ENCODE measurements at regions not wholly inside any gene's neighbourhood (a gene's known extent, or its start where the extent isn't known, plus 50 kb on each side); places are given as distances from the start of the nearest gene placed in this dataset.
"Not testable (repeated sequence)": the region's sequence is repeated elsewhere in the genome, so short reads cannot be mapped to it uniquely, and the experiment has no call there.

GRCh38 chr14:105616802-105617192 is 90.4 kb downstream of the TMEM121 start:
- intact Hi-C loops (cut with micrococcal nuclease; ENCODE audit: unreplicated experiment) = loop anchor here (5.0 kb wide), 1 partner anchor 146 kb away; no protein-coding TSS in a partner anchor
- BruUV-seq (replicated peaks) = no TSS peak
- DNase-seq (ENCODE audit: low spot score) = no peak
- ChIA-PET POLR2A (ENCODE audit: low non-redundant PET) (no interaction called here), CTCF (no interaction called here)
- H3K4me1 ChIP-seq (ENCODE audit: insufficient read depth, low read length, poor library complexity, severe bottlenecking) = no peaks in the 10 kb centered on the region
- no peaks in the 10 kb centered on the region for H3K36me3 ChIP-seq (ENCODE audit: insufficient read depth, low read length, poor library complexity, severe bottlenecking)
- H3K27me3 ChIP-seq (replicated peaks; ENCODE audit: insufficient read depth, low read depth, low read length, poor library complexity) = no peaks in the 10 kb centered on the region
- TF ChIP-seq CTCF (conservative IDR thresholded peaks at IDR 0.05; ENCODE audit: low read depth, low read length) (no peak), EZH2 (IDR thresholded peaks at IDR 0.05; ENCODE audit: borderline replicate concordance, low read depth, low read length, poor library complexity, severe bottlenecking) (no peak)
- H3K9me3 ChIP-seq (ENCODE audit: low read depth, low read length, poor library complexity, severe bottlenecking) = no peaks in the 10 kb centered on the region
- no peak overlapping the region for H3K4me3 ChIP-seq (ENCODE audit: low read depth, low read length, poor library complexity, severe bottlenecking)
- H3K27ac ChIP-seq (ENCODE audit: low read depth, low read length, poor library complexity, severe bottlenecking) = no peak overlapping the region

DNA sequence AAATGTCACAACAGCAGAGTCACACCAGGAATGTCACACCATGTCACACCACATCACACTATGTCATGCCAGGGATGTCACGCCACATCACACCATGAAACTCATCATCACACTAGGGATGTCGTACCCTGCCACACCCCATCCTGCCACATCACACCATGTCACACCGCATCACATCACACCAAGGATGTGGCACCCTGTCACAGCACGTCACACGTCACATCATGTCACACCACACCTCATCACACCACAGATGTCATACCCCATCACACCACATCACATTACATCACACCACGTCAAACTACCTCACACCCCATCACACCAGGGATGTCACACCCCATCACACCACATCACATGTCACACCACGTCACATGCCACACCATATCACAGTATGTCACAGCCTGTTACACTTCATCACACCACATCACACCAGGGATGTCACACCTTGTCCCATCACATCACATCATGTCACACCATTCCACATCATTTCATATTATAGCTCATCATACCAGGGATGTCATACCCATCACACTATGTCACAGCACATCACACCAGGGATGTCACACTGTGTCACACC is 90.9 kb downstream of the TMEM121 start:
- BruUV-seq (replicated peaks) = no TSS peak
- TF ChIP-seq EZH2 (IDR thresholded peaks at IDR 0.05; ENCODE audit: borderline replicate concordance, low read depth, low read length, poor library complexity, severe bottlenecking) (no peak), CTCF (conservative IDR thresholded peaks at IDR 0.05; ENCODE audit: low read depth, low read length) (no peak)
- DNase-seq (ENCODE audit: low spot score) = no peak
- H3K9me3 ChIP-seq (ENCODE audit: low read depth, low read length, poor library complexity, severe bottlenecking) = no peaks in the 10 kb centered on the region
- no peaks in the 10 kb centered on the region for H3K27me3 ChIP-seq (replicated peaks; ENCODE audit: insufficient read depth, low read depth, low read length, poor library complexity)
- H3K4me3 ChIP-seq (ENCODE audit: low read depth, low read length, poor library complexity, severe bottlenecking) = no peak overlapping the region
- H3K36me3 ChIP-seq (ENCODE audit: insufficient read depth, low read length, poor library complexity, severe bottlenecking) = no peaks in the 10 kb centered on the region
- no peak overlapping the region for H3K27ac ChIP-seq (ENCODE audit: low read depth, low read length, poor library complexity, severe bottlenecking)
- no peaks in the 10 kb centered on the region for H3K4me1 ChIP-seq (ENCODE audit: insufficient read depth, low read length, poor library complexity, severe bottlenecking)
- ChIA-PET CTCF (no interaction called here), POLR2A (ENCODE audit: low non-redundant PET) (no interaction called here)
- intact Hi-C loops (cut with micrococcal nuclease; ENCODE audit: unreplicated experiment) = loop anchor here (5.0 kb wide), 1 partner anchor 145 kb away; no protein-coding TSS in a partner anchor

- H3K27ac ChIP-seq (ENCODE audit: low read depth, low read length, poor library complexity, severe bottlenecking); H3K4me3 ChIP-seq (ENCODE audit: low read depth, low read length, poor library complexity, severe bottlenecking); CTCF ChIA-PET; DNase-seq (ENCODE audit: low spot score); H3K9me3 ChIP-seq (ENCODE audit: low read depth, low read length, poor library complexity, severe bottlenecking); POLR2A ChIA-PET (ENCODE audit: low non-redundant PET); BruUV-seq (replicated peaks); H3K27me3 ChIP-seq (replicated peaks; ENCODE audit: insufficient read depth, low read depth, low read length, poor library complexity); H3K4me1 ChIP-seq (ENCODE audit: insufficient read depth, low read length, poor library complexity, severe bottlenecking); H3K36me3 ChIP-seq (ENCODE audit: insufficient read depth, low read length, poor library complexity, severe bottlenecking): not testable (repeated sequence)
- intact Hi-C loops (cut with micrococcal nuclease; ENCODE audit: unreplicated experiment) = loop anchor here (5.0 kb wide), 1 partner anchor 144 kb away; no protein-coding TSS in a partner anchor
Observed at GRCh38 chr14:105617805-105618204, 91.4 kb downstream of the TMEM121 start.

DNA sequence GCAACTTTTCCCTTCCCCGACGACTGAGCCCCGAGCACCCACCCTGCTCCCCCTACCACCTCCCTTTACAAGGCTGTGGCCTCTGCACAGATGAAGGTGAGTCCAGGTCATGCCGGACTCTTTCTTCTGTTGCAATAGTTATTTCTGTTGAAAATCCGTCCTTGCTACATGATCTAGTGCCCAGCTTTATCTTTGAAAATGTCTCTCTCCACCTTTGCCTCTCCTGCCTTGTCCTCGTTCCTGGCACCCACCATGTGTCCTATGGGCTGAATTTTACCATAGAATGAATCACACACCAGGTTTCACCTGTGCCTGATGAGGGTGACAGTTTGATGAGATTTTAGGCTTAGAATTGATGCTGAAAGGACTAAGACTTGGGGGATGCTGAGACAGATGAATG is 92.9 kb downstream of the TMEM121 start:
- H3K27me3 ChIP-seq (replicated peaks; ENCODE audit: insufficient read depth, low read depth, low read length, poor library complexity); H3K27ac ChIP-seq (ENCODE audit: low read depth, low read length, poor library complexity, severe bottlenecking); H3K36me3 ChIP-seq (ENCODE audit: insufficient read depth, low read length, poor library complexity, severe bottlenecking); POLR2A ChIA-PET (ENCODE audit: low non-redundant PET); CTCF ChIA-PET; H3K4me3 ChIP-seq (ENCODE audit: low read depth, low read length, poor library complexity, severe bottlenecking); BruUV-seq (replicated peaks); H3K9me3 ChIP-seq (ENCODE audit: low read depth, low read length, poor library complexity, severe bottlenecking); H3K4me1 ChIP-seq (ENCODE audit: insufficient read depth, low read length, poor library complexity, severe bottlenecking); DNase-seq (ENCODE audit: low spot score): not testable (repeated sequence)
- intact Hi-C loops (cut with micrococcal nuclease; ENCODE audit: unreplicated experiment) = loop anchor here (5.0 kb wide), 1 partner anchor 143 kb away; no protein-coding TSS in a partner anchor

GRCh38 chr14:105620178-105620864 is 93.9 kb downstream of the TMEM121 start:
- intact Hi-C loops (cut with micrococcal nuclease; ENCODE audit: unreplicated experiment); H3K36me3 ChIP-seq (ENCODE audit: insufficient read depth, low read length, poor library complexity, severe bottlenecking); CTCF ChIA-PET; H3K4me3 ChIP-seq (ENCODE audit: low read depth, low read length, poor library complexity, severe bottlenecking); H3K27me3 ChIP-seq (replicated peaks; ENCODE audit: insufficient read depth, low read depth, low read length, poor library complexity); BruUV-seq (replicated peaks); H3K27ac ChIP-seq (ENCODE audit: low read depth, low read length, poor library complexity, severe bottlenecking); H3K9me3 ChIP-seq (ENCODE audit: low read depth, low read length, poor library complexity, severe bottlenecking); POLR2A ChIA-PET (ENCODE audit: low non-redundant PET); H3K4me1 ChIP-seq (ENCODE audit: insufficient read depth, low read length, poor library complexity, severe bottlenecking); DNase-seq (ENCODE audit: low spot score): not testable (repeated sequence)

DNA sequence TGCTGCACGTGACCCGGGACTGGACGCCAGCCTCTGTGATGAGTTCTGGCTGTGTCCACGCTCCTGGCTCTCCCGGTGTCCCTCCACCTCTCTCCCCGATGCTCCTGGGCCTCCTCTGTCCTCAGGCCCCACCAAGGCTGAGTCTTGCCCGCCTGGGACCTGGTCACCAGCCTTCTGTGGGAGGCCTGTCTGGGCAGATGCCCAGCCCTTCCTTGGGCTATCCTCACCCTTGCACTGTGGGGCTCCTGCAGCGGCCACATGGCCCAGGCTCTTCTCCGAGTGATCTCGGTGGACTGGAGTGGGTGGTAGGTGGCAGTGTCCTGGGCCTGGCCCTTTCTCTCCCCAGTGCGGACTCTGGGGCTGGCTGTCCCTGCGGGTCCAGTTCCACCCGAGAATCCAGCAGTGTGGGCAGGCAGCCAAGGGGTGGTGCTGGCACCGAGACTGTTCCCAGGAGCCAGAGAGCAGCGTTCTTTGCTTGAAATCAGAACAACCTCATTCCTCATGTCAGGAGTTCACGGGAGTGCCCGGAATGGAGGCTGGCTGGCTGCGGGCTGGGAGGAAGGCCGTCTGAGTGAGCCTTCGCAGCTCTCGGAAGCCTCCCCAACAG is 94.6 kb downstream of the TMEM121 start:
- CTCF ChIA-PET; BruUV-seq (replicated peaks); H3K9me3 ChIP-seq (ENCODE audit: low read depth, low read length, poor library complexity, severe bottlenecking); H3K4me1 ChIP-seq (ENCODE audit: insufficient read depth, low read length, poor library complexity, severe bottlenecking); H3K27ac ChIP-seq (ENCODE audit: low read depth, low read length, poor library complexity, severe bottlenecking); intact Hi-C loops (cut with micrococcal nuclease; ENCODE audit: unreplicated experiment); H3K4me3 ChIP-seq (ENCODE audit: low read depth, low read length, poor library complexity, severe bottlenecking); DNase-seq (ENCODE audit: low spot score); POLR2A ChIA-PET (ENCODE audit: low non-redundant PET); H3K27me3 ChIP-seq (replicated peaks; ENCODE audit: insufficient read depth, low read depth, low read length, poor library complexity); H3K36me3 ChIP-seq (ENCODE audit: insufficient read depth, low read length, poor library complexity, severe bottlenecking): not testable (repeated sequence)
